ENCODE measurements at regions not wholly inside any gene's neighbourhood (a gene's known extent, or its start where the extent isn't known, plus 50 kb on each side); places are given as distances from the start of the nearest gene placed in this dataset.

GRCh38 chr10:10886861-10887531, 130.7 kb upstream of the CELF2 start:
- TF ChIP-seq, protein P1, sequence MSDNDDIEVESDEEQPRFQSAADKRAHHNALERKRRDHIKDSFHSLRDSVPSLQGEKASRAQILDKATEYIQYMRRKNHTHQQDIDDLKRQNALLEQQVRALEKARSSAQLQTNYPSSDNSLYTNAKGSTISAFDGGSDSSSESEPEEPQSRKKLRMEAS (IDR thresholded peaks at IDR 0.05) = no peak
- TF ChIP-seq YY1 (IDR thresholded peaks at IDR 0.05; ENCODE audit: low read depth) = no peak
- TF ChIP-seq CEBPB (IDR thresholded peaks at IDR 0.05) = no peak
- TF ChIP-seq EP300 (IDR thresholded peaks at IDR 0.05; ENCODE audit: borderline replicate concordance) = no peak
- TF ChIP-seq TCF12 (IDR thresholded peaks at IDR 0.05; ENCODE audit: low read depth) = no peak

- TF ChIP-seq TAF1 (IDR thresholded peaks at IDR 0.05; ENCODE audit: low read depth) = no peak
- TF ChIP-seq CREB1 (IDR thresholded peaks at IDR 0.05; ENCODE audit: low read depth) = no peak
- TF ChIP-seq TEAD4 (IDR thresholded peaks at IDR 0.05) = no peak
- no peak for TF ChIP-seq CEBPB (IDR thresholded peaks at IDR 0.05)
- TF ChIP-seq REST (IDR thresholded peaks at IDR 0.05; ENCODE audit: low read depth) = no peak
- no peak for TF ChIP-seq YY1 (IDR thresholded peaks at IDR 0.05; ENCODE audit: low read depth)
- no peak for TF ChIP-seq NFIC (IDR thresholded peaks at IDR 0.05)
- TF ChIP-seq, protein P1 (IDR thresholded peaks at IDR 0.05) = no peak
- TF ChIP-seq EGR1 (IDR thresholded peaks at IDR 0.05) = no peak
- no peak for TF ChIP-seq ZBTB7A (IDR thresholded peaks at IDR 0.05; ENCODE audit: low read depth)
- TF ChIP-seq USF1 (IDR thresholded peaks at IDR 0.05) = no peak
These were observed 126.3 kb upstream of the CELF2 start for GRCh38 chr10:10891124-10892082.

DNA sequence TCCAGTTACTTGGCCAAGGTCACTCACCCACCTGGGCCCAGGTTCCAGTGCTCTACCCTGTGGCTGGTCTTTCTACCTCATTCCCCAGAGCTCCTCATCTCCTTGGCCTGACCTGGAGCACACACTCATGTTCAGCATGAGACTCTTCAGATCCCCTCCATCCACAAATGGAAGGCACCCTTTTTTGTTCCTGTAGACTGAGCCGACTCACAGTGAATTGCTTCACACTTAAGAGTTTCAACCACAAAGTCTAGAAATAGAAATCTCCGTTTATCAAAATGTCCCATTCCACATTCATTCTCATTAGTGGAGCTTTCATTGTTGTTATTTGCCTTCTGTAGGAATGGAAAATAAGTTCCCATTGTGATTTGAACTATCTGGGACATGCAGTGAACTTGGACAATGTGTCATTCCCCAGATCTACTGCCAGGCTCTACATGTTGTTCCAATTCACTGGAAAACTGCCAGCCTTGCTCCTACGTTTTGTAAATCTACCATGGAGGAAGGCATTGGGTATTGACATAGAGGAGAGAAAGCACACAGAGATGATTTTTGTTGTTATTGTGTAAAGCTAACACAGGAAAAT, 125.3 kb upstream of the CELF2 start:
- TF ChIP-seq, protein P1 (IDR thresholded peaks at IDR 0.05) = no peak
- TF ChIP-seq NFIC (IDR thresholded peaks at IDR 0.05) = no peak
- TF ChIP-seq RAD21 (IDR thresholded peaks at IDR 0.05; ENCODE audit: low read depth) = no peak
- no peak for TF ChIP-seq CREB1 (IDR thresholded peaks at IDR 0.05; ENCODE audit: low read depth)
- TF ChIP-seq YY1 (IDR thresholded peaks at IDR 0.05; ENCODE audit: low read depth) = no peak
- TF ChIP-seq FOXM1 (IDR thresholded peaks at IDR 0.05; ENCODE audit: borderline replicate concordance, low read depth) = no peak
- no peak for TF ChIP-seq ZBTB7A (IDR thresholded peaks at IDR 0.05; ENCODE audit: low read depth)
- TF ChIP-seq TAF1 (IDR thresholded peaks at IDR 0.05; ENCODE audit: low read depth) = no peak
- TF ChIP-seq EP300 (IDR thresholded peaks at IDR 0.05; ENCODE audit: borderline replicate concordance) = no peak
- no peak for TF ChIP-seq USF1 (IDR thresholded peaks at IDR 0.05)
- no peak for TF ChIP-seq REST (IDR thresholded peaks at IDR 0.05; ENCODE audit: low read depth)
- TF ChIP-seq CEBPB (IDR thresholded peaks at IDR 0.05) = no peak
- TF ChIP-seq EGR1 (IDR thresholded peaks at IDR 0.05) = no peak
- no peak for TF ChIP-seq TCF12 (IDR thresholded peaks at IDR 0.05; ENCODE audit: low read depth)
- no peak for TF ChIP-seq TEAD4 (IDR thresholded peaks at IDR 0.05)

- TF ChIP-seq RAD21 (IDR thresholded peaks at IDR 0.05; ENCODE audit: low read depth) = no peak
- no peak for TF ChIP-seq CEBPB (IDR thresholded peaks at IDR 0.05)
- TF ChIP-seq TAF1 (IDR thresholded peaks at IDR 0.05; ENCODE audit: low read depth) = no peak
- no peak for TF ChIP-seq YY1 (IDR thresholded peaks at IDR 0.05; ENCODE audit: low read depth)
These were observed 120.3 kb upstream of the CELF2 start for GRCh38 chr10:10897400-10897799.

DNA sequence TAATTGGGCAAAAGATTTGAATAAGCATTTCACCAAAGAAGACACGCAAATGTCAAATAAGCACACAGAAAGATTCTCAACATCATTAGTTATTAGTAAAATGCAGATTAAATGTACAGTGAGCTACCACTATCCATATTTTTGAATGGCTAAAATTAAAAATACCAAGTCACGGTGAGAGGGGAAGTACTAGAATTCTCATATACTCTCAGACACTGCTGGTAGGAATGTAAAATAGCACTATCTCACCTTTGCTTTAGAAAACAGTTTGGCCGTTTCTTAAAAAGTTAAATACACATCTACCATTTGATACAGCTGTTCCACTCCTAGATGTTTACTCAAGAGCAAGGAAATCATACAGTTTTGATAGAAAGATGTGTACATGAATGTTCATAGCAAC, 115.8 kb upstream of the CELF2 start:
- TF ChIP-seq EGR1 (IDR thresholded peaks at IDR 0.05) (no peak), EP300 (IDR thresholded peaks at IDR 0.05; ENCODE audit: borderline replicate concordance) (no peak), YY1 (IDR thresholded peaks at IDR 0.05; ENCODE audit: low read depth) (no peak), RAD21 (IDR thresholded peaks at IDR 0.05; ENCODE audit: low read depth) (no peak), USF1 (IDR thresholded peaks at IDR 0.05) (no peak), CREB1 (IDR thresholded peaks at IDR 0.05; ENCODE audit: low read depth) (no peak), NFIC (IDR thresholded peaks at IDR 0.05) (no peak), ZBTB7A (IDR thresholded peaks at IDR 0.05; ENCODE audit: low read depth) (no peak)
